Neutrophil (primary cell): ENCODE measurements at regions not wholly inside any gene's neighbourhood (a gene's known extent, or its start where the extent isn't known, plus 50 kb on each side); places are given as distances from the start of the nearest gene placed in this dataset.
"Not testable (repeated sequence)": the region's sequence is repeated elsewhere in the genome, so short reads cannot be mapped to it uniquely, and the experiment has no call there.

Experiments used
- H3K27ac ChIP-seq: fragments of 200-600 bp; sonication (generic); 2 replicates; pipeline ENCODE4 v1.5.1; 2016; ENCODE audit warnings: mild to moderate bottlenecking, moderate library complexity
- H3K27me3 ChIP-seq: fragments of 200-600 bp; sonication (generic); 2 replicates; pipeline ENCODE4 v1.6.0; 2016; ENCODE audit warnings: mild to moderate bottlenecking
- H3K36me3 ChIP-seq: fragments of 200-600 bp; sonication (generic); 2 replicates; pipeline ENCODE4 v1.5.1; 2017
- H3K4me1 ChIP-seq, 2 experiments: fragments of 200-600 bp in 1 of 2; sonication (generic) in 1 of 2; 1 replicate in 1 of 2; 2 replicates in 1 of 2; pipeline versions ENCODE4 v1.5.1 to v1.6.1; 2013 to 2016; ENCODE audit warnings: low read depth in 1 of 2, low read length in 1 of 2, mild to moderate bottlenecking in 1 of 2, moderate library complexity in 1 of 2; ENCODE audit not compliant: control insufficient read depth in 1 of 2, insufficient read depth in 1 of 2
- H3K4me3 ChIP-seq, 2 experiments: fragments of 200-600 bp in 1 of 2; sonication (generic) in 1 of 2; 1 replicate in 1 of 2; 2 replicates in 1 of 2; pipeline ENCODE4 v1.5.1; 2013 to 2016; ENCODE audit warnings: low read depth in 1 of 2, low read length in 1 of 2, mild to moderate bottlenecking in 1 of 2, moderate library complexity in 1 of 2
- H3K9me3 ChIP-seq: fragments of 200-600 bp; sonication (generic); 2 replicates; pipeline ENCODE4 v1.5.1; 2016
- CTCF ChIP-seq: fragments of 200-600 bp; sonication (generic); IDR thresholded peaks from 2 replicates; pipeline ENCODE4 v1.5.1; 2016; ENCODE audit warnings: antibody characterized with exemption

DNA sequence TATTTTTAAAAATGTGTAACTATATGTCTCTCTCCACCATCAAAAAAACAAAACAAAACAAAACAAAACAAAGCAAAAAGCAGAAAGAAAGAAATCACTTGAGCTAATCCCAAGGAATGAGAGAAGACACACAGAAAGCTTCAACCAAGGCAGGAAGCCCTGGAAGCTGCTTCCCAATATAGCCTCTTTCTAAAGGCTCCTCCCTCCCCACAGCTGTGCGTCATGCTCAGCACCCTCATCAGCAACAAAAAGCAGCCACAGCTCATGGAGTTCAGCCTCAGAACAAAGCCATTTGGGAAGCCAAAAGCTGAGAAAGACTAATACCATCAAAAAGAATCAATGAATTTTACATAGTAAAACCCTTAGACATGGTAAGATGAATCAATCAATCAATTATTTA lies 501.6 kb upstream of the SMIM31 start:
- Histone ChIP-seq H3K9me3 (no peaks in the 10 kb centered on the region), H3K36me3 (no peaks in the 10 kb centered on the region), H3K4me1 (no peaks in the 10 kb centered on the region), H3K27ac (no peak overlapping the region), H3K27me3 (no peaks in the 10 kb centered on the region), H3K4me3 (no peak overlapping the region)
- no peak for TF ChIP-seq CTCF

DNA sequence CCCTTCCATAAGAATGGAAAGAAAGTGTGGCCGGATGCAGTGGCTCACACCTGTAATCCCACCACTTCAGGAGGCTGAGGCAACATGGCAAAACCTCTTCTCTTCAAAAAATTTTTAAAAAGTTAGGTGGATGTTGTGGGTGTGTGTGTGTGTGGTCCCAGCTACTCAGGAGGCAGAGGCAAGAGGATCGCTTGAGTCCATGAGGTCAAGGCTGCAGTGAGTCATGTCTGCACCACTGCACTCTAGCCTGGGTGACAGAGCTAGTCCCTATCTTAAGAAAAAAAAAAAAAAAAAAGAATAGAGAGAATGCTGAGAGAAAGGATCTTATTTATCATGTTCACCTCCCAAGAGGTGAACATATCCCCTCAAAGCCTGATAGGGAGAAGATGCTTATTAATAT lies 492.1 kb upstream of the SMIM31 start:
- no peaks in the 10 kb centered on the region for H3K27me3 ChIP-seq
- no peak overlapping the region for H3K27ac ChIP-seq
- H3K4me3 ChIP-seq = no peak overlapping the region
- H3K9me3 ChIP-seq = no peaks in the 10 kb centered on the region
- H3K36me3 ChIP-seq = no peaks in the 10 kb centered on the region
- TF ChIP-seq CTCF = no peak
- H3K4me1 ChIP-seq = no peaks in the 10 kb centered on the region

GRCh38 chr4:164262508-164262907 lies 491.4 kb upstream of the SMIM31 start:
- not testable (repeated sequence) for H3K27ac ChIP-seq, H3K36me3 ChIP-seq, H3K4me1 ChIP-seq, H3K27me3 ChIP-seq, H3K9me3 ChIP-seq, H3K4me3 ChIP-seq

DNA sequence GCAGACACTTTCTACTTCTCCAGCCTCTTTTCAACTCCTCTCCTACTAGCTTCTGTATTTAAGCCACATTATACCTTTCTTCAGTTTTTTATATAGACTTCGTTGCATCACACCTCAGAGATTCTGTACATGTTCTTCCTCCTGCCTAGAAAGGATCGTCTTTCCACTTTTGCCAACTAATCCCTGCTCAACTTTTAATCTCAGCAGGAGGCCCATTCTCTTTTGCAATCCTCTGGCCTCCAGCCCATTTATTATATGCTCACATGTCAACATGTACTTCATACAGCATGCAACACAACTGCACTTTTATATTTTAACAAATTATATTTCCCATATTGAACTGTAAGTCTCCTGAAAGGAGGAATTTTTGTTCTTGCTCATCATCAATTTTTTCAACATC lies 476.5 kb upstream of the SMIM31 start:
- H3K27me3 ChIP-seq, H3K4me3 ChIP-seq, H3K9me3 ChIP-seq, H3K36me3 ChIP-seq, H3K4me1 ChIP-seq, H3K27ac ChIP-seq: not testable (repeated sequence)

- Histone ChIP-seq H3K36me3 (no peaks in the 10 kb centered on the region), H3K4me3 (no peak overlapping the region), H3K9me3 (no peaks in the 10 kb centered on the region), H3K27me3 (no peaks in the 10 kb centered on the region), H3K4me1 (no peaks in the 10 kb centered on the region), H3K27ac (no peak overlapping the region)
- no peak for TF ChIP-seq CTCF
Observed at GRCh38 chr4:164287173-164287572, 466.8 kb upstream of the SMIM31 start.

- Histone ChIP-seq H3K27ac (no peak overlapping the region), H3K36me3 (no peaks in the 10 kb centered on the region), H3K27me3 (no peaks in the 10 kb centered on the region), H3K9me3 (no peaks in the 10 kb centered on the region), H3K4me3 (no peak overlapping the region), H3K4me1 (no peaks in the 10 kb centered on the region)
- no peak for TF ChIP-seq CTCF
Observed at GRCh38 chr4:164288578-164288977, 465.4 kb upstream of the SMIM31 start.

DNA sequence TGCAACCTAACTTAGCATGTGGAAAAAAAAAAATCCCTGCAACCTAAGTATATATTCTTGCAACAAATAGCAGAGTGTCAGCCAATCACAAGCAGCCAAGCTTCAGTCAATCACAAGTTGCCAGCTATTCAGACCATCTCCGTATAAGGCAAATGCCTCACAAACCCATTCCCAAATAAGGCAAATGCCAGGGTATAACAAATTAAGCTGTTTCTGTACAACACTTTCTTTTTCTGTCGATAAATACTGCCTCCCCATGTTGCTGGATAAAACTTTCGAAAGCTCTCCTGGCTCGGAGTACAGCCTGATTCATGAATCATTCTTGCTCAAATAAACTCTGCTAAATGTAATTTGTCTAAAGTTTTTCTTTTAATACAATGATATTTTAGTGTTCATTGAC lies 460.7 kb upstream of the SMIM31 start:
- Histone ChIP-seq H3K4me3 (no peak overlapping the region), H3K4me1 (no peaks in the 10 kb centered on the region), H3K36me3 (no peaks in the 10 kb centered on the region), H3K27ac (no peak overlapping the region), H3K9me3 (no peaks in the 10 kb centered on the region), H3K27me3 (no peaks in the 10 kb centered on the region)
- TF ChIP-seq CTCF = no peak
